ENCODE measurements at regions not wholly inside any gene's neighbourhood (a gene's known extent, or its start where the extent isn't known, plus 50 kb on each side); places are given as distances from the start of the nearest gene placed in this dataset.

DNA sequence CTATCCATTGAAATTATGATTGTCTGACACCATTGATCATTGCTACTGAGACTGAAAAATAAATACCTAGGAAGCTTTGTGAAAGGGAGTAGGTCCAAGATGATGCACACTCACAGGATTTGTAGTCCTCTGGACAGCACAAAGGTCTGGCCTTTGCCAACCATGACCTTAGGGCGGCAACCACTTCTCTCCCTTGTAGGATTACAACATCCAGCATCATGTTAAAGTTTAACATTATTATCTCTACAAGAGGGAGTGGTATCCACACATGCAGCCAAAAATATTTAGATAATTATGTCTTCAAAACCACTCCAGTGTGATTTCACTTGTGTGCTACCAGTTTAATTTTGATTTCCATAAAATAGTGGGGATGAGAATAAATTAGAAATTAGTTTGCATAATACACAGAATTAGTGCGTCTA lies 51.1 kb upstream of the NHSL1 start:
- FAIRE-seq (peak; percentile 79), DNase-seq (ENCODE audit: low spot score) (peak; percentile 22)

DNA sequence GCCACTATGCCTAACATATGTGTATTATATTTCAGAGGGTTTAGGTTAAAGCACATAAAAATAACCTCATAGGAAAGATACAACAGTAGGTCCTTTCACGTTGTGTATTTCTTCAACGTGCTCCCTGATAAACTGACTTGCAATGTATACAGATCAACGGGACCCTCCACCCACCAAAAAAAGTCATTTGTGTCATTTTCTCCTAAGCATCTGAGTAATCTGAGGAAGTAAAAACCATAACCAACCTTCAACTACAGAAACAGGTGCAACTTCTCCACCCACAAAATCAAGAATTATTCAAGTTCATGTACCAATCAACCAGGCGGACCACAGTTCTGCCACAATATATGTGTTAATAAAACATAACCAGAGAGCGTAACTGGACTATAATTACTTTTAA lies 54.9 kb upstream of the NHSL1 start:
- DNase-seq (ENCODE audit: low spot score) = no peak
- no peak for FAIRE-seq

DNA sequence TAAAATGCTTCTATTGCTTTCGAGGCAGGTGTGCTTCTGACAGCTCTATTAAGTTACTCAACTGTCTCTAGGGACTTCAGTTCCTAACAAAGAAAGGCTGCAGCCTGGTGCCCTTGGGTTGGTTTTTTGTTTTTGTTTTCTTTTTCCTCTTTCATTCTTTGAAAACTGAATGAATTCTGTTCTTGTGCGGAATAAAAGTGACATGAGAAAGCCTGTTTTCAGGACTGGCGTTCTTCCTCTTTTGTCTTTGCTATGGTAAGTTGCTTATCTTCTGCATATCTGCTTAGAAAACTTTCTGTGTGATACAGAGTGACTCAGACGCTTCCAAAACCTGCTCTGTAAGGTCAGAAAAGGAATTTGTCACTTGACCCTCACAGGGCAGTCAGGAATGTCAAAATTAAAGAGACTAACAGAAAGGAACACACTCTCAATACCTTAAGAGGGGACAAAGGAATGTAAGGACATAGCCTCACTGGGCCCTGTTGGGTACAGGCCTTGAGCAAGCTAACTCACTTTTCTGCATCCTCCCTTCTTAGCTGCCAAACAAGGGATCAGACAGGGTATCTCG lies 56.2 kb upstream of the NHSL1 start:
- FAIRE-seq (peak; percentile 69), DNase-seq (ENCODE audit: low spot score) (peak; percentile 61)

DNA sequence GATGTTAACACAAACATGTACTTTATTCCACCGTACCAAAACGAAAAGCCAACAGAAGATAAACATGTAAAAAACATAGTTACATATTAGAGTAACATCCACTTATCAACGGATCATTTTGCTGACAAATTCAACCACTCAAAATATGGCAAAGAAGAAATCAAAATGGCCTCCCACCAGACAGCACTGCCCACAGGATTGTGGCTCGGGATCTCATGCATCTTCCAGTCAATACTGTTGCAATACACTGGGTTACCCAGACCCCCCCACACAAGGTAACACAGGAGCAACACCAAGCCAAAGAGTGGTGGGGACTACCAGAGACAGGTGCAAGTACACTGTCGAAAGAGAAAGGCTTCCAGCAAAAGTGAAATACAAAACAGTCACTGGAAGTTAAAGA lies 57.9 kb upstream of the NHSL1 start:
- DNase-seq (ENCODE audit: low spot score) (no peak), FAIRE-seq (no peak)

DNA sequence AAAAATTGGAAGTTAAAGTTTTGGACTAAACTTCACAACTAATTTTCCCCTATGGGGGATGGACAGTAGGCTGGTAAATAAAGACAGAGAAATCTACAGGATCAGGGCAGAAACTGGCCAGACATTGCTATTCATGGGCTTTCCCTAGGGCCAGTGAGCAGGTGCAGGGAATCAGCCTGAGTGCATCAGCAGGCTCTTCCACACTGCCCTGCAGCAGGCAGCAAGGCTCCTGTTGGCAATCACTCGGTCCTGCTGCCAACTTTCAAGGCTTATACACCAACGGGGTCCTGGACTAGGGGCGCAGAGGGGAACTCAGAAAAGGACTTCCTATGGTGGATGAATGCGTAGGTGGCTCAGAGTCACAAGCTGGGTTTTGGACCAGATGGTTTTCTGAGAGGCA lies 59.8 kb upstream of the NHSL1 start:
- FAIRE-seq (no peak), DNase-seq (ENCODE audit: low spot score) (no peak)

DNA sequence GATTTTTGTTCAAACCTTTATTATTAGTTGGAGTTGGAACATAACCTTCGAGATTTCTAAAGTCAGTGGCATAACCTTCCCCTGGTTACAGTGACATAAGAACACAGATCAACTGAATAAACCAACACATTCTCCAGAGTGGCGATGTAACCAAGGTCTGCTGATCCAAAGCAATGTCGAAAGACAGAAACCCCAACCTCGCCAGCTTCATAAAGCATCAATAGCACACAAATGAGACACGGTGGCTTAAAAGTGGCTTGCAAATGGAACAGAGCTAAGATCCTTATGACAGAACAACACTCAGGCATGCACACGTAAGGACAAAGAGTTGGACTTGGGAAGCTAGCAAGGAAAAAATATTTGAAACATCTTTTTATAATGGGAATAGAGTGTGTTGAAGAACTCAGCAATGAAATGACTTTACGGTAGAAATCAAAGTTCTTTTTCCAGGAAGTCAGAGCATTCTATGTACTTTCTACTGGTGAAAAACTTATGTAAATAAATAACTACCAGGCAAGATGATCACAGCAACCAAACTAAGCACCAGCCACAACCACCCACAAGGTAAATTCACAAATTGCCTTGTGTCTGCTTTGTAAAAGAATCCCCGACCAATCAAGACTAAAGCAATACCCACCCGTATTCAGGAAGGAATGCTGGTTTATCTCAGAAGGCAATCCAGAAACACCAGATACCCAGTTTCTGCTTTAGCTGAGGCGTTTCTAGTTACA lies 61.0 kb upstream of the NHSL1 start:
- FAIRE-seq (no peak), DNase-seq (ENCODE audit: low spot score) (no peak)

DNA sequence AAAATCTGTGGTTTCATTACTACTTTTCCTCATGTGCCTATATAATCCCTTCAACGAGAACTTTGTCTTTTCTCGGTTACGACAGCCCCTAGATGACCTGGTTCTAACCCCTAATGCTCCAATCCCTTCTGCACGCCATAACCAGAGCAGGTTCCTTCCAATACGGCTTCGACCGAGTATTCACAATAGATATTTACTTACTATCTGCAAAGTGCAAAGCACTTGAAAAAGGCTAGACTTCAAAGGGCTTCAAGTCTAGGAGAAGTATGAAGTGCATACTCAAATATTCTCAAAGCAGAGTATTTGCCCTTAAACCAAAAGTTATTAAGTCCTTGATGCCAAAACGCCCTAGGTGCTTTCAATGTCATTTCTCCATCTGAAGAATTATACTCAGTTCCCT lies 63.4 kb upstream of the NHSL1 start:
- no peak for DNase-seq (ENCODE audit: low spot score)
- no peak for FAIRE-seq

DNA sequence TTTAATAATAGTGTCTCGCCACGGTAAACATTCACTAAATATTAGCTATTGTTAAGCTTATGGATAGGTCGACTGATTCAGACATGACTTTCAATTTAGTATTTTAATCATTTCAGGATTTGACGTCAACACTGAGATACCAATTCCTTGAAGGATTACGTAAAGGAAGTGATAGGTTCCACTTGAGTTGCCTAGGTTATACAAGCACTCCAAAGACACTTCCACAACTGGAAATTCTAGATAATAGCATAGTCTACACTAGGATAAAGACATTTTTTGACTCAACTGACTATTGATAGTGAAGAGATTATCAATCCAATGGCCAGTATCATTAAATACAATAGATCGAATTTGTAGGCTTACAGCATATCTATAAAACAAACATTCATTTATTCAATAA lies 63.9 kb upstream of the NHSL1 start:
- FAIRE-seq = no peak
- no peak for DNase-seq (ENCODE audit: low spot score)

DNA sequence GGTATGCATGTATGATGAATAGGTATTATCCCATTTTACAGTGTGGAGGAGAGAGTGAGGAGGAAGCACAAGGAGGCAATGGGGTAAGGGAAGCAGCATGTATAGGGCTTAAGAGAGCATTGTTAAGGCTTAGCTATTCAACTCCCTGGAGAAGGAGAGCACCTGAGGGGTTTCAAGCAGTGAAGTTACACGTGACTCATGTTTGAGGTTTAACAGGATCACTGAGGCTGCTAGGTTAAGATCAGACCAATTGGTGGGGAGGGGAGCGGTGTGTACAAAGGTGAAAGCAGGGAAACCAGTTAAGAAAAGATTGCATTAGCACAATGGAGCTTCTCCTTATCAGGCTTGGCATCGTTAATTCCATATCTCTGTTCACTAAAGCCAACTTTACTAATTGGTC lies 64.4 kb upstream of the NHSL1 start:
- no peak for FAIRE-seq
- no peak for DNase-seq (ENCODE audit: low spot score)

DNA sequence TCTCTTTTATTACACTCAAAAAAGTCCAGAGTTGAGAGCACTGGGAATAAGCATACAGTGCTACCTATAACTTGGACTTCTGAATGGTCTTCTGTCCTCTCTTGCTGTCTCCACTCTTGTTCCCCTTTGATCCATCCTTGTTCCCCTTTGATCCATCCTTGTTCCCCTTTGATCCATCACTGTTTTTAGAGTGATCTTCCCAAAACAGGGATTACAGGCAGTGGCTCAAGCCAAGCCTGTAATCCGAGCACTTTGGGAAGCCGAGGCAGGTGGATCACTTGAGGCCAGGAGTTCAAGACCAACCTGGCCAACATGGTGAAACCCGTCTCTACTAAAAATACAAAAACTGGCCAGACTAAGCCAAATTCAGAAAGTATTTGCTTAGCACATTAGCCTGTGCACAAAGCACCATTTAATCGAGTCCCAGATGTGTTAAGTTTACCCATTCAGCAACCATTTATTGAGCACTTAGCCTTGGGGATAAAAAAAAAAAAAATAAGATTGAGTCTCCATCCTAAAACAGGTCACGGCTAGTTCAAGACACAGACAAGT lies 65.0 kb upstream of the NHSL1 start:
- FAIRE-seq (no peak), DNase-seq (ENCODE audit: low spot score) (no peak)

DNA sequence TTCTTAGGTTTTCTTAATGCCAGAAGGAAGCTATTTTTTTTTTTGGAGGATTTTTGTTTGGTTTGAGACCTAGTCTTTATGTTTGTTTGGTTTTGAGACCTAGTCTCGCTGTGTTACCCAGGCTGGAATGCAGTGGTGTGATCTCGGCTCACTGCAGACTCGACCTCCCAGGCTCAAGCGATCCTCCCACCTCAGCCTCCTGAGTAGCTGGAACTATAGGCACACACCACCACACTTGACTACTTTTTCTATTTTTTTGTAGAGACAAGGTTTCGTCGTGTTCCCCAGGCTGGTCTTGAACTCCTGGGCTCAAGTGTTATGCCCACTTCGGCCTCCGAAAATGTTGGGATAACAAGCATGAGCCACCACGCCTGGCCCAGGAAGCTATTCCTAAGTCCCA lies 67.8 kb upstream of the NHSL1 start:
- no peak for FAIRE-seq
- DNase-seq (ENCODE audit: low spot score) = no peak

DNA sequence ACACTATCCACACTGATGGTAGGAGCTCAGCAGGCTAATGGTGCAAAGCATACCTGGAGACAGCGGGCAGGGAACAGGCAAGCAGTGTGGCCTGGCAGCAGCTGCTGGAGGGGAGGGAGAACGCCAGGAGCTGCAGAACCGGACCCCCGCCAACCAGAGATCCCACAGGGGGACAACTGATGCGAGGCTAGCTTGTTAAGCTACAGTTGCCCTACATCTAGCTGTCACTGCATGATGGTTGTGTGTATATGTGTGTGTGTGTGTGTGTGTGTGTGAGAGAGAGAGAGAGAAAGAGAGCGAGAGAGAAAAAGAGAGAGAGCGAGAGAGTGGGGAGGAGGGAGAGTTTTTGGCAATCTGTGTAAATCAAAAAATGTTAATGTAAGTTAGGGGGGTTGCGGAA lies 69.7 kb upstream of the NHSL1 start:
- DNase-seq (ENCODE audit: low spot score) (no peak), FAIRE-seq (no peak)

DNA sequence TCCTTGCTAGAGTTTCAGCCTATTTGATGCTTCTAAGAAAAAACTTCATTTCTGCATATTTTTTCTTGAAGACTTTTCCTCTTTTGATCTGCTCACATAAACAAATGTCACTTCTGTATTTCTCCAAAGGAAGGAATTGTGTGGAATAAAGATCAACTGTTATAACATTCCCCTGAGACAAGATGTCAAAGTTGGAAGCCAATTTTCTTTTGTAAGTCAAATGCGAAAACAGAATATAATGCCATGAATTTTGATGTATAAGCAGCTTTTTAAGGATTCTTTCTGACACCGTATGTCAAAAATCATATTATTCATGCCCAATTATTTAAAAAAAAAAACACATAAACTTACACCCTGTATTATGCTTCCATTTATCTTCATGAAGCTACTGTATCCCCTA lies 70.3 kb upstream of the NHSL1 start:
- no peak for FAIRE-seq

DNA sequence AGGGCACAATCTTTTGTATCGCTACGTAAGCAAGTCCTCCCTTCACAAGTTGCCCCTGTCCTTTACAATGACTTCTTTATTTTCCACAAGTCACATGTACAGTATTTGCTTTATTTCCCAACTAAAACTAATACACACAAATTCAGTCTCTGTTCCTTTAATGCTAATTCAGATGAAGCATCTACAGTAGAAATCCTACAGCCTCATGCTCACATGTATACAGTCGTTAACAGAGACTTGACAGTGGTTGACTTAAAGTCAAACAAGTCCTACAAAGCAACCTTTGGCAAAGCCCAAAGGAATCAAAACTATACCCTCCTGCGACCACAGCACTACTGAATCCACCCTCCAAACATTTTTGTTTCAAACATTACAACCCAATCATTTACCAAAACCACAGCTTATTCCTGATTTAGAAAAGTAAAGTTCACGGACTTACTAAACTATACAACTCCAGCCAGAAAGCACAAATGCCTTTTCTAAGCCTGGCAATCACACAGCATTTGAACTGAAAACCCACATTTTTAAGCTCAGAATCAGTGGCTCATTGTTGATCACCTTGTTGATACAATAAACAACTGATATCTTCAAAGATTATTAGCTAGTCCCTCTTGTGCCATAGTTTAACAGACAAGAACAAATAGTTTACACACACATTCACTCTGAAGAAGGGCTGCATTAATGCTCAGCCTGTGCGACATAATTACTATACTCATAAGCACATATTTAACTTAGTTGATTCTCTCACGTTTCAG lies 70.9 kb upstream of the NHSL1 start:
- FAIRE-seq = no peak
- DNase-seq (ENCODE audit: low spot score) = no peak

More for the DNA sequence above, 70.3 kb upstream of the NHSL1 start:
- DNase-seq (ENCODE audit: low spot score) = no peak

DNA sequence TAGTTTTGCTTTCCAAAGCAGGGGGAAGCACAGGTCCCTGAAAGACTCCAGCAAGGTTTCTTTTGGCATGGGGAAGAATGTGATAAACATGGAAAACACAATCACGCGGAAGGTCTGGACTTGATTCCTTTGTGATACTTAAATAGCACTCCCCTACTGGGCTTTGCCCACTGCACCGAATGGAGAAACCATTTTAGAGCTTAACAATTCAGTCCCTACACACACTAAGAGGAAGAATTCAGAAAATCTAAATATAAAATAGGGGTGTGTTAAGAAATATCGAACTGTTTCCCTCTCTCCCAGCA lies 71.4 kb upstream of the NHSL1 start:
- DNase-seq (ENCODE audit: low spot score) (no peak), FAIRE-seq (no peak)

DNA sequence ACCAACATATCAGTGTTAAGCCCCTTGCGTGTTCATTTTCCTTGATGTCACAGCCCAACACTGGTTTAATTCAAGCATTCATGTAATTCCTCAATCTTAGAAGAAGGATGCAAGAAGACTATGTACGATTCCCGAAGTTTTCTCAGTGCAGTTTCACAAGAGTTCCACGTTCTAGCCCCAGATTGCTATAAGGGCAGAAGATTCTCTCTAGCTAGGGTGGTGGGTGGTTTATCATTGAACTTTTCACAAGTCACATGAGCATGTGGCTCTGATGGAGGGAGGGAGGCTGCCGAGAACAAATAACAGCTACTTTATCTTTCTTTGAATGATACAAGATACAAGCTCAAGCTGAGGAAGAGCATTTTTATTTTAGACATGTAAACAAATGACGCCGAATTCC lies 71.9 kb upstream of the NHSL1 start:
- FAIRE-seq (no peak), DNase-seq (ENCODE audit: low spot score) (no peak)

DNA sequence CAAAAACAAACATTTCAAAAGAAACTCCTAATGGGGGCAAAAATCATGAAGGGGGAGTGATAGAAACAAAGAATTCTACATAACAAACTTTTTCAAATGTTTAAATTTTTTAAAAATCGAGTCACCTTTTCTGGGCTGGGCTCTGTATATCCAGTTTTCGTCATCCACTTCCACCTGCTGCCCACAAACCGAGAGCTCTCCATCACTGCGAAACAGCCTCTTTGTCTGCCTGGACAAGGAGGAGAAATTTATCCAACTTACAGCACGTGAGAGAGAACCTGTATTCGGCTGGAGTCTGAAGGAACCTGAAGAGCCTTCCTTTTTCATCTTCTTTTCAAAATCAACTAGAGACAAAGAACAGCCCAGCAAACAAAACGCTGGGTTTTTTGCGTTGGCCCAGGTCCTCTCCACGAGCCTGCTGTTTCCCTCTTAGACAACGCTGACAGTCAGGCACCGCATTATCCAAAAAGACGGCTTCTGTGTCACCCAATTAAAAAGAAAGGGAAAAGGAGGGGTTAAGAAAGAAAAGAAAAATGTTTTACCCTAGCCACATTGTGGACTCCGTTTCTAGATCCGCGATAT lies 72.4 kb upstream of the NHSL1 start:
- FAIRE-seq (no peak), DNase-seq (ENCODE audit: low spot score) (no peak)

DNA sequence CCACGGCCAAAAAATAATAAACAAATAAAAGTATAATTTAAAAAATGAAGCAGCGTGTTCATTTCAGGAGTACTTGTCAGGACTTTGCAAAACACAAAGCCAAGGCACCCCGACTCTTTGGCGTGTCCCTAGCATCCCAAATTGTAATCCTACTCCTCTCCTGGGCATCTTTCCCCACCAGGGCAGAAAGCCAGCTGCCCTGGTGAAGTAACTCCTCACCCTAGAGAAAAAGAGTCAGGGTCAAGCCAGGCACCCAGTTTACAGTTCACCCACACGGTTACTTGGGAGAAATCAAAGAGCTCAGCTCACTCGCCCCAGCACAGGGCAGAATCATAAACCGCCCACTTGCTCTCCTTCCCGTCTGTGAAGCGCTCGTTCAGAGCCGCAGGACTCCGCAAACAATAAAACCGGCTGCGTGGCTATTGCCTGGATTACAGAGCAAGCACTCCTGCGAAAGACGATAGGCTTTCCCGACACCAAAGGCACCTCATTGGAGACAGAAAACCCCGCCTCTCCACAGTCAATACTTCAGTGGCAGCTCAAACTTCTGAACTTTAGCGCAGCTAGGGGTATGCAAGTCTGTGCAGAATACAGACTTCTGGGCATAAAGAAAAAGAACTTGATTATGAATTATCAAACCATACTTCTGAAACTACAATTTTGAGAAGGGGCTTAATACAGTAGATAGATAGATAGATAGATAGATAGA lies 73.0 kb upstream of the NHSL1 start:
- FAIRE-seq (no peak), DNase-seq (ENCODE audit: low spot score) (no peak)

DNA sequence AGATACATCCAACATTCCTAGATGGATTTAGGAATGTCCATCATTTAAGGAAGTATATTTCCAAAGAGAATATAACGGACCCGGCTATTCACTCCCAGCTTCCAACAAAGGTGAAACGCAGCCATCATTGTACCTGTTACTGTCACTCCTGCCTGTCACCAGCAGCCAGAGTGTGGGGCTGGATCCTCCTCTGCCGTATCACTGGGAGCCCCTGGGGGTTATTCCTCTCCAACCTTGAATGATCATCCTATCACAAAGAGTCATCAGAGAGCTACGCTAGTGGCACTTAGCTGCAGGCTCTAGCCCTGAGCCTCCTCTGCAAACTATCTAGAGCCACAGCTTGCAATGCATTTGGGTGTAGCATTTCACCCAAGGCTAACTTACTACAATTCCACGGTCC lies 73.6 kb upstream of the NHSL1 start:
- no peak for FAIRE-seq
- DNase-seq (ENCODE audit: low spot score) = no peak

DNA sequence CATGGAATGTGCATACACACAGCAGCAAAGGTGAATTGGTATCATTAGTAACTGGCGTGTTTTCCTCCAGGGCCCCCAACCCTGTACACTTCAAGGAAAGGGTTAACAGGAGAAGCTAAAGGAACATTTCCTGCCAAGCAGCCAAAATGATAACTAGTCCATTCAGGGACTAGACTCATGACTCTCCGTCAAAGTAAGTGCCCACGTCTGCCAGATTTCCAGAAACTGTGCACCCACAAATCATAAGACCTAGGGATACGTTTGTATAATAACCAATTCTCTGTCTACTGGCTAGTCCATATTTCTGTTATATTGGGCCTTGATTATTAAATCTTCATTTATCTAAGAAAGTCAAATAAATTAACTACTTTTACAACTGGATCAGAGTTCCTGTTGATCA lies 76.0 kb upstream of the NHSL1 start:
- DNase-seq (ENCODE audit: low spot score) (no peak), FAIRE-seq (no peak)

DNA sequence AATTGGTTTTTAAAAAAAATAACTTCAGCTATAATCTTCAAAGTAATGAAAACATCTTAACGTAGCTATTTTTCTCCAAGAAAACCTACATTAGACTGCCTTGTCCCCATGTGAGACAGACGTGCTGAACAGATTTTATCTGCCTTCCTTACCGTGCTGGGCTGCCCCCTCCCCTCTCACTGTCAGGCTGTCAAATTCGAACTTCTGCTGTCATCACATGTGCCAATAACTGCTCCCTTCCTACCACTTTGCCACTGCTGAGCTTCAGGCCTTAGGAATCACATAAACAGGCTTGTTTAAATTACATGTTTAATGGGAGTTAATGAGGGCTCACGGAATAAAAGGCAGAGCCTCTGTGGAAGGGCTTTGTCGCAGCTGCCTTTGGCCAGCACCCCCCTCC lies 77.0 kb upstream of the NHSL1 start:
- no peak for DNase-seq (ENCODE audit: low spot score)
- FAIRE-seq = no peak
